Ishikawa (cell line): ENCODE measurements at regions not wholly inside any gene's neighbourhood (a gene's known extent, or its start where the extent isn't known, plus 50 kb on each side); places are given as distances from the start of the nearest gene placed in this dataset.

ENCODE experiments used
- CEBPB ChIP-seq: IDR thresholded peaks from 2 replicates; pipeline ENCODE4 v1.6.1; 2012
- CREB1 ChIP-seq: IDR thresholded peaks from 2 replicates; pipeline ENCODE4 v1.6.1; 2012; ENCODE audit warnings: low read depth
- EGR1 ChIP-seq: IDR thresholded peaks from 2 replicates; pipeline ENCODE4 v1.6.1; 2012
- EP300 ChIP-seq: IDR thresholded peaks from 2 replicates; pipeline ENCODE4 v1.6.1; 2012; ENCODE audit warnings: borderline replicate concordance
- FOXM1 ChIP-seq: IDR thresholded peaks from 2 replicates; pipeline ENCODE4 v1.6.1; 2012; ENCODE audit warnings: low read depth, borderline replicate concordance
- MAX ChIP-seq: IDR thresholded peaks from 2 replicates; pipeline ENCODE4 v1.6.1; 2012
- NFIC ChIP-seq: IDR thresholded peaks from 2 replicates; pipeline ENCODE4 v1.6.1; 2012
- RAD21 ChIP-seq: IDR thresholded peaks from 2 replicates; pipeline ENCODE4 v1.6.1; 2012; ENCODE audit warnings: low read depth
- REST ChIP-seq: IDR thresholded peaks from 2 replicates; pipeline ENCODE4 v1.6.1; 2012; ENCODE audit warnings: low read depth, mild to moderate bottlenecking
- TAF1 ChIP-seq: IDR thresholded peaks from 2 replicates; pipeline ENCODE4 v1.6.1; 2012; ENCODE audit warnings: low read depth, mild to moderate bottlenecking
- TCF12 ChIP-seq: IDR thresholded peaks from 2 replicates; pipeline ENCODE4 v1.6.1; 2012; ENCODE audit warnings: low read depth
- TEAD4 ChIP-seq: IDR thresholded peaks from 2 replicates; pipeline ENCODE4 v1.6.1; 2012
- USF1 ChIP-seq: IDR thresholded peaks from 2 replicates; pipeline ENCODE4 v1.6.1; 2012
- YY1 ChIP-seq: IDR thresholded peaks from 2 replicates; pipeline ENCODE4 v1.6.1; 2012; ENCODE audit warnings: low read depth
- ZBTB7A ChIP-seq: IDR thresholded peaks from 2 replicates; pipeline ENCODE4 v1.6.1; 2012; ENCODE audit warnings: low read depth

- no peak for TF ChIP-seq CREB1
- no peak for TF ChIP-seq TEAD4
- no peak for TF ChIP-seq RAD21
- no peak for TF ChIP-seq EGR1
Measured at GRCh38 chr2:126970583-126970982, 71.9 kb downstream of the TEX51 start.

- TF ChIP-seq CEBPB (no peak), EP300 (no peak), RAD21 (no peak), YY1 (no peak)
Measured at GRCh38 chr2:126971162-126971480, 72.4 kb downstream of the TEX51 start.

GRCh38 chr2:126971481-126972278 lies 73.0 kb downstream of the TEX51 start:
- TF ChIP-seq TCF12 (no peak; the same call in 1 of the 2 replicates), NFIC (0 out of 2 replicates have a peak, but pooled peaks have one; percentile 18), EP300 (no peak), MAX (peak; percentile 82), TAF1 (no peak), FOXM1 (no peak), ZBTB7A (no peak), RAD21 (peak; percentile 89), USF1 (peak; percentile 38; the same call in 1 of the 2 replicates), CREB1 (no peak), YY1 (0 out of 2 replicates have a peak, but pooled peaks have one; percentile 18), EGR1 (no peak), REST (no peak), TEAD4 (no peak), CEBPB (no peak)

GRCh38 chr2:126972279-126972626 lies 73.6 kb downstream of the TEX51 start:
- TF ChIP-seq NFIC (no peak), FOXM1 (no peak), CEBPB (no peak)

GRCh38 chr2:126973745-126974144 lies 75.1 kb downstream of the TEX51 start:
- TF ChIP-seq USF1 (no peak), REST (no peak), ZBTB7A (no peak), EGR1 (no peak), RAD21 (no peak), CREB1 (no peak), TEAD4 (no peak)

- TF ChIP-seq ZBTB7A (no peak), TEAD4 (no peak), CEBPB (no peak), EGR1 (no peak), MAX (no peak), NFIC (no peak), FOXM1 (no peak), TAF1 (no peak), RAD21 (no peak), CREB1 (no peak), TCF12 (no peak), EP300 (no peak), REST (no peak), USF1 (no peak), YY1 (no peak)
Measured at GRCh38 chr2:126975671-126976655, 77.3 kb downstream of the TEX51 start.
